ENCODE measurements at regions not wholly inside any gene's neighbourhood (a gene's known extent, or its start where the extent isn't known, plus 50 kb on each side); places are given as distances from the start of the nearest gene placed in this dataset.

GRCh38 chr5:119930490-119930889 is 301.1 kb downstream of the FAM170A start:
- no peak for DNase-seq (ENCODE audit: extremely low read depth, insufficient read length)
- no peak for TF ChIP-seq CTCF (IDR thresholded peaks at IDR 0.05; ENCODE audit: insufficient read depth, low read length, poor library complexity, severe bottlenecking)

GRCh38 chr5:119943148-119943547 is 313.8 kb downstream of the FAM170A start:
- TF ChIP-seq CTCF (IDR thresholded peaks at IDR 0.05; ENCODE audit: insufficient read depth, low read length, poor library complexity, severe bottlenecking): no peak
- Histone ChIP-seq H3K27me3 (replicated peaks; ENCODE audit: control insufficient read depth, insufficient read depth, low read length) (no peaks in the 10 kb centered on the region), H3K36me3 (ENCODE audit: control insufficient read depth, insufficient read depth, low read length) (no peaks in the 10 kb centered on the region), H3K4me3 (replicated peaks; ENCODE audit: low read depth, low read length) (no peak overlapping the region)
- DNase-seq (ENCODE audit: extremely low read depth, insufficient read length): no peak

More at GRCh38 chr5:119930490-119930889, 301.1 kb downstream of the FAM170A start:
- Histone ChIP-seq H3K4me3 (replicated peaks; ENCODE audit: low read depth, low read length) (no peak overlapping the region), H3K36me3 (ENCODE audit: control insufficient read depth, insufficient read depth, low read length) (no peaks in the 10 kb centered on the region), H3K27me3 (replicated peaks; ENCODE audit: control insufficient read depth, insufficient read depth, low read length) (no peaks in the 10 kb centered on the region)

GRCh38 chr5:119945691-119946090 is 316.3 kb downstream of the FAM170A start:
- Histone ChIP-seq H3K36me3 (ENCODE audit: control insufficient read depth, insufficient read depth, low read length) (no peaks in the 10 kb centered on the region), H3K27me3 (replicated peaks; ENCODE audit: control insufficient read depth, insufficient read depth, low read length) (no peaks in the 10 kb centered on the region), H3K4me3 (replicated peaks; ENCODE audit: low read depth, low read length) (no peak overlapping the region)
- no peak for DNase-seq (ENCODE audit: extremely low read depth, insufficient read length)
- TF ChIP-seq CTCF (IDR thresholded peaks at IDR 0.05; ENCODE audit: insufficient read depth, low read length, poor library complexity, severe bottlenecking): no peak

GRCh38 chr5:119948162-119948561 is 318.8 kb downstream of the FAM170A start:
- TF ChIP-seq CTCF (IDR thresholded peaks at IDR 0.05; ENCODE audit: insufficient read depth, low read length, poor library complexity, severe bottlenecking): no peak
- Histone ChIP-seq H3K4me3 (replicated peaks; ENCODE audit: low read depth, low read length) (no peak overlapping the region), H3K27me3 (replicated peaks; ENCODE audit: control insufficient read depth, insufficient read depth, low read length) (no peaks in the 10 kb centered on the region), H3K36me3 (ENCODE audit: control insufficient read depth, insufficient read depth, low read length) (no peaks in the 10 kb centered on the region)
- no peak for DNase-seq (ENCODE audit: extremely low read depth, insufficient read length)

GRCh38 chr5:119949426-119949999 is 320.2 kb downstream of the FAM170A start:
- no peak for DNase-seq (ENCODE audit: extremely low read depth, insufficient read length)
- TF ChIP-seq CTCF (IDR thresholded peaks at IDR 0.05; ENCODE audit: insufficient read depth, low read length, poor library complexity, severe bottlenecking): no peak
- Histone ChIP-seq H3K27me3 (replicated peaks; ENCODE audit: control insufficient read depth, insufficient read depth, low read length) (no peaks in the 10 kb centered on the region), H3K36me3 (ENCODE audit: control insufficient read depth, insufficient read depth, low read length) (no peaks in the 10 kb centered on the region), H3K4me3 (replicated peaks; ENCODE audit: low read depth, low read length) (no peak overlapping the region)

Measured in GM06990 (cell line).